K562 (cell line): ENCODE measurements at regions not wholly inside any gene's neighbourhood (a gene's known extent, or its start where the extent isn't known, plus 50 kb on each side); places are given as distances from the start of the nearest gene placed in this dataset.
A peak's percentile ranks its signal among the peaks of the same experiment; 100 is the strongest.

Experiments used
- ATAC-seq: fragments of 200-7000 bp; cut with Tn5 transposase; 3 replicates; pipeline ENCODE4 v1.9.1; 2020; ENCODE audit warnings: moderate library complexity
- BruUV-seq: library from RNA; stranded (reverse); fragments of 400-500 nt; replicated peaks from 2 replicates; lab custom pipeline; 2021; lab: Mats Ljungman, UMichigan
- CTCF ChIA-PET: fragments of 300-600 bp; formaldehyde crosslinking; extraction: SDS; loops from one replicate; lab custom pipeline; 2021; ENCODE audit warnings: low intra/inter-chr PET ratio; lab: Yijun Ruan, JAX
- POLR2A ChIA-PET: fragments of 300-600, 350-650 bp; sonication (Branson Sonifier 250); formaldehyde crosslinking; extraction: SDS; loops from one replicate; lab custom pipeline; 2021; ENCODE audit warnings: antibody characterized with exemption, inconsistent platforms; lab: Yijun Ruan, JAX
- DNase-seq, 4 experiments: peaks; one replicate each; pipeline versions ENCODE4 v3.0.0 to v3.0.0-alpha.2; 2011 to 2018; ENCODE audit warnings: low spot score in 3 of 4, mixed read lengths in 3 of 4; ENCODE audit errors: extremely low read depth in 1 of 4
- FAIRE-seq: peaks from 2 replicates; lab custom pipeline; 2011; peaks lifted over from hg19 to GRCh38; lab: Jason Lieb, UNC
- H2AFZ ChIP-seq: 2 replicates; pipeline ENCODE4 v1.6.0; 2011; ENCODE audit warnings: low read depth, low read length, control low read depth, inconsistent platforms
- H3K27ac ChIP-seq: fragments of 200-600 bp; 3 replicates; pipeline ENCODE4 v1.8.0; 2011; ENCODE audit warnings: low read depth, mild to moderate bottlenecking, control low read depth, inconsistent platforms, low read length, moderate library complexity, mixed read lengths; ENCODE audit errors: extremely low read depth
- H3K27me3 ChIP-seq, 2 experiments: fragments of 300-600 bp in 1 of 2; 2 replicates in 1 of 2; 3 replicates in 1 of 2; pipeline versions ENCODE4 v1.6.0 to v1.8.0; 2011; ENCODE audit warnings: inconsistent platforms in 2 of 2, low read length in 2 of 2, mild to moderate bottlenecking in 1 of 2, mixed read lengths in 1 of 2, moderate library complexity in 1 of 2; ENCODE audit not compliant: control insufficient read depth in 2 of 2, insufficient read depth in 2 of 2
- H3K36me3 ChIP-seq: fragments of 300-600 bp; 3 replicates; pipeline ENCODE4 v1.8.0; 2011; ENCODE audit warnings: mild to moderate bottlenecking, low read length, inconsistent platforms; ENCODE audit not compliant: control insufficient read depth, insufficient read depth
- H3K4me1 ChIP-seq, 2 experiments: fragments of 200-600 bp in 1 of 2; replicated peaks in 1 of 2; 2 replicates in 1 of 2; 3 replicates in 1 of 2; pipeline versions ENCODE4 v1.5.1 to v1.8.0; 2011; ENCODE audit warnings: inconsistent platforms in 2 of 2, low read length in 2 of 2, mild to moderate bottlenecking in 1 of 2, mixed read lengths in 1 of 2, moderate library complexity in 1 of 2; ENCODE audit not compliant: control insufficient read depth in 2 of 2, insufficient read depth in 2 of 2
- H3K4me2 ChIP-seq: 2 replicates; pipeline ENCODE4 v1.6.1; 2011; ENCODE audit warnings: low read length, control low read depth, inconsistent platforms, mixed read lengths; ENCODE audit not compliant: insufficient read depth
- H3K4me3 ChIP-seq: fragments of 200-600 bp; sonication (generic), shearing (Covaris generic); 2 replicates; pipeline ENCODE4 v1.5.1; 2016; ENCODE audit warnings: control low read depth, inconsistent platforms
- H3K79me2 ChIP-seq: fragments of 200-600 bp; 3 replicates; pipeline ENCODE4 v1.8.0; 2011; ENCODE audit warnings: low read length, inconsistent platforms; ENCODE audit not compliant: control insufficient read depth, insufficient read depth
- H3K9ac ChIP-seq, 2 experiments: 2 replicates each; pipeline versions ENCODE4 v1.6.0 to v1.6.1; 2011; ENCODE audit warnings: low read depth in 2 of 2, low read length in 2 of 2, control low read depth in 1 of 2, inconsistent platforms in 1 of 2, mild to moderate bottlenecking in 1 of 2, mixed read lengths in 1 of 2; ENCODE audit not compliant: insufficient read depth in 1 of 2
- H3K9me1 ChIP-seq: one replicate; pipeline ENCODE4 v1.6.0; 2011; ENCODE audit warnings: inconsistent platforms, mild to moderate bottlenecking, low read length, moderate library complexity; ENCODE audit not compliant: control insufficient read depth, insufficient read depth
- H3K9me3 ChIP-seq: replicated peaks from 2 replicates; pipeline ENCODE4 v1.5.1; 2011; ENCODE audit warnings: low read depth, low read length, inconsistent platforms; ENCODE audit not compliant: control insufficient read depth, insufficient read depth
- H4K20me1 ChIP-seq: replicated peaks from 2 replicates; pipeline ENCODE4 v1.6.1; 2011; ENCODE audit warnings: low read length, inconsistent platforms, mixed read lengths; ENCODE audit not compliant: control insufficient read depth, insufficient read depth
- NFIC ChIP-seq: fragments of 450-650 bp; IDR thresholded peaks from 2 replicates; pipeline ENCODE4 v1.6.1; 2017; ENCODE audit warnings: mild to moderate bottlenecking, inconsistent platforms
- NFIX ChIP-seq: fragments of 250-450 bp; sonication (Bioruptor Pico); IDR thresholded peaks from 2 replicates; pipeline ENCODE4 v1.4.0; 2020; ENCODE audit warnings: low read depth, mild to moderate bottlenecking, moderate library complexity
- PHF21A ChIP-seq: fragments of 450-650 bp; IDR thresholded peaks from 2 replicates; pipeline ENCODE4 v1.6.1; 2017; ENCODE audit warnings: low read depth, borderline replicate concordance
- ZNF408 ChIP-seq: fragments of 250-450 bp; sonication (Bioruptor Pico); IDR thresholded peaks from 2 replicates; pipeline ENCODE4 v1.4.0; 2020; ENCODE audit warnings: low read depth, mild to moderate bottlenecking, moderate library complexity
- ZSCAN29 ChIP-seq: fragments of 450-650 bp; IDR thresholded peaks from 2 replicates; pipeline ENCODE4 v1.6.1; 2017
- in situ Hi-C: fragments of 300-500 bp; cut with MboI; formaldehyde crosslinking; loops from 4 replicates; pipeline ENCODE4 v1.15.0; 2018; ENCODE audit warnings: inconsistent platforms, mixed read lengths
- intact Hi-C: fragments of 100-400 bp; cut with micrococcal nuclease; formaldehyde crosslinking; loops from 2 replicates; pipeline ENCODE4 v1.14.2; 2022
- TF ChIP-seq, protein P1 (sequence below): fragments of 250-450 bp; sonication (Bioruptor Pico); IDR thresholded peaks from 2 replicates; pipeline ENCODE4 v1.8.0; 2022; ENCODE audit warnings: moderate library complexity, mild to moderate bottlenecking, inconsistent platforms
- TF ChIP-seq, protein P2 (sequence below): fragments of 150-350 bp; conservative IDR thresholded peaks from 2 replicates; pipeline ENCODE4 v1.6.1; 2014; ENCODE audit warnings: low read length
- TF ChIP-seq, protein P3 (sequence below), 2 experiments: fragments of 150-350 bp in 1 of 2; IDR thresholded peaks; 2 replicates each; pipeline ENCODE4 v1.6.1; 2012 to 2016; ENCODE audit warnings: low read depth in 2 of 2, low read length in 2 of 2, mild to moderate bottlenecking in 1 of 2, moderate library complexity in 1 of 2
- TF ChIP-seq, protein P4 (sequence below): fragments of 450-650 bp; IDR thresholded peaks from 2 replicates; pipeline ENCODE4 v1.6.1; 2014; ENCODE audit warnings: low read depth, mild to moderate bottlenecking, moderate library complexity, borderline replicate concordance

DNA sequence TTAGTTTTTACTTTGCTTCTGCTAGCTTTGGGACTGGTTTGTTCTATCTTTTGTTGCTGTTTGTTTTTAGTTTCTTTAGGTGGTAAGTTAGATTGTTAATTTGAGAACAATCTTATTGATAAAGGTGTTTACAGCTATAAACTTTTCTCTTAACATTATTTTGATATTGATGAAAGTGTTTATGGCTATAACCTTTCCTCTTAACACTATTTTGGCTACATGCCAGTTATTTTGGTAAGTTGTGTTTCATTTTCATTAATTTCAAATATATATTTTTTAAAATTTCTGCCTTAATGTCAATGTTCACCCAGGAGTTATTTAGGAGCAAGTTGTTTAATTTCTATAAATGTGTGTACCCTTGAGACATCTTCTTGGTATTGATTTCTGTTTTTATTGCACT, 229.6 kb upstream of the SYT4 start:
- peak; percentile 67 for TF ChIP-seq NFIC
- TF ChIP-seq ZNF408 (CRISPR knock-in tag): no peak
- TF ChIP-seq, protein P1, sequence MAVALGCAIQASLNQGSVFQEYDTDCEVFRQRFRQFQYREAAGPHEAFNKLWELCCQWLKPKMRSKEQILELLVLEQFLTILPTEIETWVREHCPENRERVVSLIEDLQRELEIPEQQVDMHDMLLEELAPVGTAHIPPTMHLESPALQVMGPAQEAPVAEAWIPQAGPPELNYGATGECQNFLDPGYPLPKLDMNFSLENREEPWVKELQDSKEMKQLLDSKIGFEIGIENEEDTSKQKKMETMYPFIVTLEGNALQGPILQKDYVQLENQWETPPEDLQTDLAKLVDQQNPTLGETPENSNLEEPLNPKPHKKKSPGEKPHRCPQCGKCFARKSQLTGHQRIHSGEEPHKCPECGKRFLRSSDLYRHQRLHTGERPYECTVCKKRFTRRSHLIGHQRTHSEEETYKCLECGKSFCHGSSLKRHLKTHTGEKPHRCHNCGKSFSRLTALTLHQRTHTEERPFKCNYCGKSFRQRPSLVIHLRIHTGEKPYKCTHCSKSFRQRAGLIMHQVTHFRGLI: no peak
- TF ChIP-seq, protein P2, sequence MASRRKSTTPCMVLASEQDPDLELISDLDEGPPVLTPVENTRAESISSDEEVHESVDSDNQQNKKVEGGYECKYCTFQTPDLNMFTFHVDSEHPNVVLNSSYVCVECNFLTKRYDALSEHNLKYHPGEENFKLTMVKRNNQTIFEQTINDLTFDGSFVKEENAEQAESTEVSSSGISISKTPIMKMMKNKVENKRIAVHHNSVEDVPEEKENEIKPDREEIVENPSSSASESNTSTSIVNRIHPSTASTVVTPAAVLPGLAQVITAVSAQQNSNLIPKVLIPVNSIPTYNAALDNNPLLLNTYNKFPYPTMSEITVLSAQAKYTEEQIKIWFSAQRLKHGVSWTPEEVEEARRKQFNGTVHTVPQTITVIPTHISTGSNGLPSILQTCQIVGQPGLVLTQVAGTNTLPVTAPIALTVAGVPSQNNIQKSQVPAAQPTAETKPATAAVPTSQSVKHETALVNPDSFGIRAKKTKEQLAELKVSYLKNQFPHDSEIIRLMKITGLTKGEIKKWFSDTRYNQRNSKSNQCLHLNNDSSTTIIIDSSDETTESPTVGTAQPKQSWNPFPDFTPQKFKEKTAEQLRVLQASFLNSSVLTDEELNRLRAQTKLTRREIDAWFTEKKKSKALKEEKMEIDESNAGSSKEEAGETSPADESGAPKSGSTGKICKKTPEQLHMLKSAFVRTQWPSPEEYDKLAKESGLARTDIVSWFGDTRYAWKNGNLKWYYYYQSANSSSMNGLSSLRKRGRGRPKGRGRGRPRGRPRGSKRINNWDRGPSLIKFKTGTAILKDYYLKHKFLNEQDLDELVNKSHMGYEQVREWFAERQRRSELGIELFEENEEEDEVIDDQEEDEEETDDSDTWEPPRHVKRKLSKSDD: no peak
- no peak for TF ChIP-seq ZSCAN29
- TF ChIP-seq PHF21A: no peak
- TF ChIP-seq, protein P3, sequence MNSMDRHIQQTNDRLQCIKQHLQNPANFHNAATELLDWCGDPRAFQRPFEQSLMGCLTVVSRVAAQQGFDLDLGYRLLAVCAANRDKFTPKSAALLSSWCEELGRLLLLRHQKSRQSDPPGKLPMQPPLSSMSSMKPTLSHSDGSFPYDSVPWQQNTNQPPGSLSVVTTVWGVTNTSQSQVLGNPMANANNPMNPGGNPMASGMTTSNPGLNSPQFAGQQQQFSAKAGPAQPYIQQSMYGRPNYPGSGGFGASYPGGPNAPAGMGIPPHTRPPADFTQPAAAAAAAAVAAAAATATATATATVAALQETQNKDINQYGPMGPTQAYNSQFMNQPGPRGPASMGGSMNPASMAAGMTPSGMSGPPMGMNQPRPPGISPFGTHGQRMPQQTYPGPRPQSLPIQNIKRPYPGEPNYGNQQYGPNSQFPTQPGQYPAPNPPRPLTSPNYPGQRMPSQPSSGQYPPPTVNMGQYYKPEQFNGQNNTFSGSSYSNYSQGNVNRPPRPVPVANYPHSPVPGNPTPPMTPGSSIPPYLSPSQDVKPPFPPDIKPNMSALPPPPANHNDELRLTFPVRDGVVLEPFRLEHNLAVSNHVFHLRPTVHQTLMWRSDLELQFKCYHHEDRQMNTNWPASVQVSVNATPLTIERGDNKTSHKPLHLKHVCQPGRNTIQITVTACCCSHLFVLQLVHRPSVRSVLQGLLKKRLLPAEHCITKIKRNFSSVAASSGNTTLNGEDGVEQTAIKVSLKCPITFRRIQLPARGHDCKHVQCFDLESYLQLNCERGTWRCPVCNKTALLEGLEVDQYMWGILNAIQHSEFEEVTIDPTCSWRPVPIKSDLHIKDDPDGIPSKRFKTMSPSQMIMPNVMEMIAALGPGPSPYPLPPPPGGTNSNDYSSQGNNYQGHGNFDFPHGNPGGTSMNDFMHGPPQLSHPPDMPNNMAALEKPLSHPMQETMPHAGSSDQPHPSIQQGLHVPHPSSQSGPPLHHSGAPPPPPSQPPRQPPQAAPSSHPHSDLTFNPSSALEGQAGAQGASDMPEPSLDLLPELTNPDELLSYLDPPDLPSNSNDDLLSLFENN (IDR thresholded peaks at IDR 0.05; ENCODE audit: low read depth in 2 of 2, low read length in 2 of 2): no peak
- TF ChIP-seq NFIX (CRISPR knock-in tag): peak; percentile 66
- TF ChIP-seq, protein P4, sequence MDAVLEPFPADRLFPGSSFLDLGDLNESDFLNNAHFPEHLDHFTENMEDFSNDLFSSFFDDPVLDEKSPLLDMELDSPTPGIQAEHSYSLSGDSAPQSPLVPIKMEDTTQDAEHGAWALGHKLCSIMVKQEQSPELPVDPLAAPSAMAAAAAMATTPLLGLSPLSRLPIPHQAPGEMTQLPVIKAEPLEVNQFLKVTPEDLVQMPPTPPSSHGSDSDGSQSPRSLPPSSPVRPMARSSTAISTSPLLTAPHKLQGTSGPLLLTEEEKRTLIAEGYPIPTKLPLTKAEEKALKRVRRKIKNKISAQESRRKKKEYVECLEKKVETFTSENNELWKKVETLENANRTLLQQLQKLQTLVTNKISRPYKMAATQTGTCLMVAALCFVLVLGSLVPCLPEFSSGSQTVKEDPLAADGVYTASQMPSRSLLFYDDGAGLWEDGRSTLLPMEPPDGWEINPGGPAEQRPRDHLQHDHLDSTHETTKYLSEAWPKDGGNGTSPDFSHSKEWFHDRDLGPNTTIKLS: no peak
- TF ChIP-seq, all 486 proteins: peak for 2
- DNase-seq (no peak), FAIRE-seq (no peak), ATAC-seq (no peak)
- Histone ChIP-seq H3K9me3 (no peaks in the 10 kb centered on the region), H4K20me1 (no peaks in the 10 kb centered on the region), H3K27ac (no peak overlapping the region), H3K27me3 (no peaks in the 10 kb centered on the region), H3K36me3 (no peaks in the 10 kb centered on the region), H3K4me1 (no peaks in the 10 kb centered on the region), H2AFZ (no peak overlapping the region), H3K4me2 (no peak overlapping the region), H3K9me1 (no peaks in the 10 kb centered on the region), H3K4me3 (no peak overlapping the region), H3K9ac (no peak overlapping the region), H3K79me2 (no peaks in the 10 kb centered on the region)
- intact Hi-C loops: no loop called here
- BruUV-seq: no TSS peak
- ChIA-PET POLR2A (no interaction called here), CTCF (no interaction called here)
- in situ Hi-C loops: no loop called here
